ENCODE measurements at regions not wholly inside any gene's neighbourhood (a gene's known extent, or its start where the extent isn't known, plus 50 kb on each side); places are given as distances from the start of the nearest gene placed in this dataset.
"Not testable (repeated sequence)": the region's sequence is repeated elsewhere in the genome, so short reads cannot be mapped to it uniquely, and the experiment has no call there.

GRCh38 chr4:24192018-24192641 lies 302.3 kb upstream of the PPARGC1A start:
- in situ Hi-C loops (cut with MboI; ENCODE audit: low pct_unique_long_range_greater_than_20kb, low sequenced_read_pairs) = no loop called here

DNA sequence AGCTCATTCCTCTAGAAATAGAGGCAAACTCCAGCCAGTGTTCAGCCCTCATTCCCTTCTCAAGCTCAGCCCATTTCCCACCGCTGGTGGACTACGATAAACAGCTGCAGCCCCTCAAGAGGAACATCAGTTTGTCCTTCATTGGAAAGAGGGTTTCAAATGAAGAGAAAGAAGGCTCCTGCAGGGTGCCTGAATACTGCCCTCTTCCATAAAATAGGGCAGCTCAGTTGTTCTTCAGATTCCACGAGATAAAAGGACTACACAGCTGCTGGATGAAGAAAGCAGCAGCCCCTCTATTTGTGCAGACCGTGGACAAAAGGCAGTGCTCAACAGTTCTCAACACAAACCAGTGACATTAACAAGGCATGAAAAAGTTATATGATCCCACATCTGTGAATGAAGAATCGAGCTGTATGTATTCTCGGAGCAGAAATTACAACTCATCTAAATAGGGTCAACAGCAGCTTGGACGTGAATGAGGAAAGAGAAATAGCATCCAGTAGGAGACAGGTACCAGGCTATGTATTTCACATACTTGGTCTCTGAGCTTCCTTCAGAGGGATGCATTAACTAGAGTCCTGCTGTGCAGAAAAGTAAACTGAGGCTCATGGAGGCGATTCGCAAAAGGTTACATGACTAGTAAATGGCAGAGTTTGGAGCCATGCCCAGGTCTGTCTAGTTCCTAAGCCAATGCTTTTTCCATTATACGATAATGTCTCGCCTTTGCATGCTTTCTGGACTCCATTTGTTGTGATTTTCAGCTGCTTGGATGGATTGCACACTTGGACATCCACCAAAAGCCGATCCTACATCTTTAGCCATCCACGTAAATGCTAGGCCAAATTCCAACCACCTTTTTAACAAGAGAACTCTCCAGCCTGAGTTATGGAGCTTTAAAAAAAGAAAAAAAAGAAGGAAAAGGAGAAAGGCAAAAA lies 301.2 kb upstream of the PPARGC1A start:
- in situ Hi-C loops (cut with MboI; ENCODE audit: low pct_unique_long_range_greater_than_20kb, low sequenced_read_pairs) = no loop called here
- no peak for DNase-seq

More at GRCh38 chr4:24192018-24192641, 302.3 kb upstream of the PPARGC1A start:
- no peak for DNase-seq

DNA sequence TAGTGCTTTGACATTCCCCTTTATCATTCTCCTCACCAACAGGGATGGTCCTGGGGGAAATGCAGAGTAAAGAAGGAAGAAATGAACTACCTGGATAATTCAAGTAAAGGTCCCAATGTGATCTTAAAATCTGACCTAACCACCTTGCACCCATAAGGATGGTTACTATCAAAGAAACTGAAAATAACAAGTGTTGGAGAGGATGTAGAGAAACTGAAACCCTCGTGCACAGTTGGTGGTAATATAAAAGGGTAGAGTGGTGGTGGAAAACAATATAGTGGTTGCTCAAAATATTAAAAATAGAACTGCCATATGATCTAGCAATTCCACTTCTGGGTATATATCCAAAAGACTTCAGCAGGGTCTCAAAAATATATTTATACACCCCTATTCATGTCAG lies 298.6 kb upstream of the PPARGC1A start:
- no peak for DNase-seq
- in situ Hi-C loops (cut with MboI; ENCODE audit: low pct_unique_long_range_greater_than_20kb, low sequenced_read_pairs) = no loop called here

- in situ Hi-C loops (cut with MboI; ENCODE audit: low pct_unique_long_range_greater_than_20kb, low sequenced_read_pairs) = no loop called here
- DNase-seq = no peak
Measured at GRCh38 chr4:24186466-24186865, 296.6 kb upstream of the PPARGC1A start.

DNA sequence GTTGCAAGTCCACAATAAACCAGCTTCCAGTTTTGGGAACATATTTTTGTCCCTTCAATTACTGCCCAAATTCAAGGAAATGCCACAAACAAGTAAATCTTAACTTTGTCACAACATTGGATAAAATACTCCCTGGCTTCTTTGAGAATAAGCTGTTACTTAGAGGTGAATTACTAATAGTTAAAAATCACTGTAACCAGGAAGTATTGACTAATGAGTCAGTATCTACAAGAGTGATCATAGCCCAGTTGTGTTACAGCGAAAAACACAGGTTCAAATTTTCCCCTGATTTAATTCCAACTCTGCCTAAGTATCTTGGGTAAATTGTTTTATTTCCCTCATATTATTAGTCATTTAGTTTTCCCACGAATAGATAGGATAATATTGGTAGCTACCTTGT lies 291.2 kb upstream of the PPARGC1A start:
- DNase-seq = no peak
- in situ Hi-C loops (cut with MboI; ENCODE audit: low pct_unique_long_range_greater_than_20kb, low sequenced_read_pairs) = no loop called here

DNA sequence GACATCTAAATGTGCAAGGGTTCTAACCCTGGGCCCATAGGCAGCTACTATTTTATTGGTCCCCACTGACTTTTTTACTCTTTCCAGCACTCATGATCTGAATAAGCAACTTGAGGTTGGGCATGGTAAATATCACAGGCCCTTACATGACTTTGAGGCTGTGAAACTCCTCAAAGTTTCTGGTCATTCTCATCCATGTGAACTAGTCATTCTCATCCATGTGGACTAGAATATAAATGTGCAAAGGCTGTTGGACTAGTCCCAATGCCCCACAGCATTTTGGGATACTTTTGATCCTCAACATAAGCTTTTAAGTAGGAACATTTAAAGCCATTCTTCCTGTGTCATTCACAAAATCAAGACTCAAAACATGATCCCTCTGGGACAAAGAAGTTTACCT lies 290.7 kb upstream of the PPARGC1A start:
- in situ Hi-C loops (cut with MboI; ENCODE audit: low pct_unique_long_range_greater_than_20kb, low sequenced_read_pairs) = no loop called here
- DNase-seq = no peak

- in situ Hi-C loops (cut with MboI; ENCODE audit: low pct_unique_long_range_greater_than_20kb, low sequenced_read_pairs) = no loop called here
- DNase-seq = no peak
Measured at GRCh38 chr4:24179201-24179840, 289.5 kb upstream of the PPARGC1A start.

DNA sequence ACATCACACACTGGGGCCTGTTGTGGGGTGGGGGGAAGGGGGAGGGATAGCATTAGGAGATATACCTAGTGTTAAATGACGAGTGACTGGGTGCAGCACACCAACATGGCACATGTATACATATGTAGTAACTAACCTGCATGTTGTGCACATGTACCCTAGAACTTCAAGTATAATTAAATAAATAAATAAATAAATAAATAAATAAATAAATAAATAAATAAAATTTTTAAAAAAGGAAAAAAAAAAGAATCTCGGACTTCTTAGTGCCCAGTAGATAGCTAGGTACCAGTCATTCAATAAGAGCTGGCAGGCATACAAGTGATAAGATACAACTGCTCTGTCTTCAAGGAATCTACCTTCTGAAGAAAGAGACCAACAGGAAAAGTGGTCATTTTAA lies 287.6 kb upstream of the PPARGC1A start:
- in situ Hi-C loops (cut with MboI; ENCODE audit: low pct_unique_long_range_greater_than_20kb, low sequenced_read_pairs) = not testable (repeated sequence)

GRCh38 chr4:24175707-24176106 lies 285.9 kb upstream of the PPARGC1A start:
- in situ Hi-C loops (cut with MboI; ENCODE audit: low pct_unique_long_range_greater_than_20kb, low sequenced_read_pairs) = no loop called here
- DNase-seq = no peak

More for the DNA sequence above, 287.6 kb upstream of the PPARGC1A start:
- not testable (repeated sequence) for DNase-seq

- in situ Hi-C loops (cut with MboI; ENCODE audit: low pct_unique_long_range_greater_than_20kb, low sequenced_read_pairs) = no loop called here
- no peak for DNase-seq
Measured at GRCh38 chr4:24174602-24175001, 284.8 kb upstream of the PPARGC1A start.

DNA sequence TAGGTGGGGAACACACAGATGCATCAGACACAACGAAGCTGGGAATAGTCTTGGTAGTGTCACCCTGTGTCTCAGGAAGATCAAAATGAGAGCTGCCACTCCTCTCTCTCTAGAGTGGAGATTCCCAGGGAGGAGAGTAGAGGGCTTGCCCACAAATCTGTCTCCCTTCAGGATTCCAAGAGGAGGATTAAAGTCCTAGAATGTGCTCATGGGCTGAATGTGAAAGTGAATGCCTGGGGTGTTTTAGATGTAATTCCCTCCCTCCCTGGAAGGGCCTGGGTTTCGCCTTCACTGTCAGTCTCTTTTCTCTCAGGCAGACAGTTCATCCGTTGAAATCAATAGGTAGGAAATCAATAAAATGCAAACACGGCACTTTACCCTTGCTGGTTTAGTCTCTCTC lies 282.6 kb upstream of the PPARGC1A start:
- no peak for DNase-seq
- in situ Hi-C loops (cut with MboI; ENCODE audit: low pct_unique_long_range_greater_than_20kb, low sequenced_read_pairs) = no loop called here

DNA sequence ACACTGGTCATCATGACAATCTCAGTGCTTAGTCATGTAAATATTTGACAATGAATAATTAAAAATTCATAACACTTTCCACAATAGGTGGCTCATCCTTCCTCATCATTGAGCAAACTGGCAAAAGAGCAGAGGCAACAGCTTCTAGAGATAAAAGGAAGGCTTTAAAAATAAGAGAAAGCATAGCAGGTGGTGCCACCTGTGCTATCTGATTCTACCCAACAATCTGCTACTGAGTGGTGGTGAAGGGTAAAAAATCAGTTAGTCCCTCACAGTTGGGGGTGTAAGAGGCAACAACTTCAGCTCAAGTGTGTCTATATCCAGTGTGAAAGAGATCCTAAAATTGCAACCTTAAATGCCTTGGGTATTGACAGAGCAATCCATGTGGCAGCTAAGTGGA lies 280.1 kb upstream of the PPARGC1A start:
- DNase-seq = no peak
- in situ Hi-C loops (cut with MboI; ENCODE audit: low pct_unique_long_range_greater_than_20kb, low sequenced_read_pairs) = no loop called here

DNA sequence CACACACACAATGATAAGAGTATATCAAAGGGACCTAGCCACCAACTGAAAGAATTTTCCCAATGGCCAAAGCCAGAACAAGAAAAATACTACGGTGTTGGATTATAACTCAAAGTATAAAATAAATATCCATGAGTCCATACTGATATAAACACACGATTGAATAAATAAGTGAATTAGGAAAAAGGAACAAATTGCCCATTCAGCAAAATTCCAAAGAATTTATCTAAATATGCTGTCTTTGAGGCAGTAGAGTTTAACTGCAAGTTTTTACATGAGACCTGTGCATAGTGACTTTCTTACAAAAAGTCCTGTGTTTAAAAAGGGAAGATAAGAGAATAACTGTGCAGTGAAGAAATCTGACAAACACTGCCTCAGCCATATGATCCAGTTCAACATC lies 278.8 kb upstream of the PPARGC1A start:
- in situ Hi-C loops (cut with MboI; ENCODE audit: low pct_unique_long_range_greater_than_20kb, low sequenced_read_pairs) = no loop called here

DNA sequence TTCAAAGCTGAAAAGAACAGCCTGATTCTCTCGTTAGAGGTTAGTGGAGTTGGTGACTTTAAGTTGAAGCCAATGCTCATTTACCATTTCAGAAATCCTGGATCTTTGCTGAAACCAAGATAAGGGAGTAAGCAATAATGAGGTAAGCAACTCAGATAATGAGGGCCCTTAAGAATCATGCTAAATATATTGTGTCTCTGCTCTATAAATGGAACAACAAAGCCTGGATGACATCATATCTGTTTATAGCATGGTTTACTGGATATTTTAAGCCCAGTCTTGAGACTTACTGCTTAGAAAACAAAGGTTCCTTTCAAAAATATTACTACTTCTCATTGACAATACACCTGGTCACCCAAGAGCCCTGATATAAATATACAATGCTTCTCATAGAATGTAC lies 276.7 kb upstream of the PPARGC1A start:
- in situ Hi-C loops (cut with MboI; ENCODE audit: low pct_unique_long_range_greater_than_20kb, low sequenced_read_pairs) = no loop called here
- no peak for DNase-seq

More for the DNA sequence above, 278.8 kb upstream of the PPARGC1A start:
- no peak for DNase-seq

DNA sequence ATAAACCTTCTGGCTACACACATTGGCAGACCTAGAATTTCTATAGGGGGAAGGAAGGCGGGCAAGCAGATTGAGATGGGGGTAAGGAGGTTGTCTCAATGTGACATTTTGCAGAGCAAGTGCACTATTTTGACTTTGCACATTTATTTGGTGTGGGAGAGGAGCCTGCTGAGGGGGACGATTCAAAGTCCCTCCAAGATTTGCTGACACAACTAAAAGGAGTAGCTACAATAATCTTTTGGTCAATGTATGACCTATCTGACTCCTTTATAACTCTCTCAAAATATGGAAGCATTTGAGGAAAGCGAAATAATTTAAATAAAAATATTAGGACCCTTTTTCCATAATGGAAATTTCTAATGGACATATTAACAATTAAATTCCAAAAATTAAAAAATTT lies 274.9 kb upstream of the PPARGC1A start:
- DNase-seq = no peak
- in situ Hi-C loops (cut with MboI; ENCODE audit: low pct_unique_long_range_greater_than_20kb, low sequenced_read_pairs) = no loop called here

GRCh38 chr4:24164054-24164693 lies 274.3 kb upstream of the PPARGC1A start:
- DNase-seq = no peak
- in situ Hi-C loops (cut with MboI; ENCODE audit: low pct_unique_long_range_greater_than_20kb, low sequenced_read_pairs) = no loop called here

DNA sequence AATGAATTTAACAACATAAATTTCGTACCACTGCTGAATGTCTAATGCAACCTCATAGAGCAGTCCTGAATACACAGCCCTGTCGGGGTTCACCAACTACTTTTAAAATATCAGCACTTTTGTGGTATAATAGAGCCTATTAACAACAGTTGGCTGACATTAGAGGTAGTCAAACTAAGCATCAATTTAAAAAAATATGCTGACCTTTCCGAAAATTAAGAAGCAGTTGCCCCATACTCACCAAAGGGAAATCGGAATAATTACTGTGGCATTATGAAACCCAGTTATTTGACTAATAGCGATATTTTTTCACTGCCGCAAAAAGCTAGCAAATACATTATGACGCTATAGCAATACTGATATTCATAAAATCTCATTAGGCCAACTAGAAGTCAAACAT lies 273.5 kb upstream of the PPARGC1A start:
- no peak for DNase-seq
- in situ Hi-C loops (cut with MboI; ENCODE audit: low pct_unique_long_range_greater_than_20kb, low sequenced_read_pairs) = no loop called here

GRCh38 chr4:24160358-24160757 lies 270.5 kb upstream of the PPARGC1A start:
- in situ Hi-C loops (cut with MboI; ENCODE audit: low pct_unique_long_range_greater_than_20kb, low sequenced_read_pairs) = no loop called here
- DNase-seq = no peak

DNA sequence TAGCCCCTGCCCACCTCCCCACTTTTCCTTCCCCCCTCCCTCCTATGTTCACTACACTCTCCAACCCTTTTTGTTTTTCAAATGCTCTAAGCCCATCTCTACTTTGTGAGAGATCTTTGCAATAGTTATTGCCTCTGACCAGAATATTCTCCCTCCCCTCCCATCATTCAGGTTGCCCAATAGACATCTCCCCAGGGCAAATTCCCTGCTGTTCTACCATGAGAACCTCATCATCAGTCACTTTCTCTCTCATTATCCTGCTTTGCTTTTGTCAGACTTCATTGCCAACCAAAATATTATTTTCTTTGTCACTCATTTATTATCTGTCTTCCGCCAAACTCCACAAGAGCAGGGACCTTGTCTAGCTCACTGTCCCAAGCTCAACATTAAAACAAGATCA lies 268.2 kb upstream of the PPARGC1A start:
- DNase-seq = no peak
- in situ Hi-C loops (cut with MboI; ENCODE audit: low pct_unique_long_range_greater_than_20kb, low sequenced_read_pairs) = no loop called here

GRCh38 chr4:24150034-24150433 lies 260.2 kb upstream of the PPARGC1A start:
- DNase-seq = no peak
- in situ Hi-C loops (cut with MboI; ENCODE audit: low pct_unique_long_range_greater_than_20kb, low sequenced_read_pairs) = no loop called here
